Panc1 (cell line): ENCODE measurements at regions not wholly inside any gene's neighbourhood (a gene's known extent, or its start where the extent isn't known, plus 50 kb on each side); places are given as distances from the start of the nearest gene placed in this dataset.

Source experiments
- ATAC-seq: fragments of 200-7000 bp; cut with Tn5 transposase; 2 replicates; pipeline ENCODE4 v1.9.1; 2020; ENCODE audit warnings: mild to moderate bottlenecking, moderate library complexity
- BruUV-seq: library from RNA; stranded (reverse); fragments of 400-500 nt; replicated peaks from 2 replicates; lab custom pipeline; 2021; lab: Mats Ljungman, UMichigan
- CTCF ChIA-PET: fragments of 300-600 bp; sonication (Branson Sonifier 250); formaldehyde crosslinking; loops from one replicate; lab custom pipeline; 2022; ENCODE audit warnings: antibody characterized with exemption; lab: Charles Lee
- POLR2A ChIA-PET: fragments of 300-600 bp; sonication (Branson Sonifier 250); formaldehyde crosslinking; loops from one replicate; lab custom pipeline; 2022; ENCODE audit warnings: antibody characterized with exemption; lab: Charles Lee
- DNase-seq: peaks from one replicate; pipeline ENCODE4 v3.0.0-alpha.2; 2010; ENCODE audit warnings: low read depth, low spot score
- H3K27ac ChIP-seq: 2 replicates; pipeline ENCODE4 v1.5.1; 2011; ENCODE audit warnings: mild to moderate bottlenecking, low read length, inconsistent platforms
- H3K27me3 ChIP-seq: fragments of 200-500 bp; sonication (Bioruptor generic); 2 replicates; pipeline ENCODE4 v1.6.0; 2014; ENCODE audit warnings: low read length, inconsistent platforms; ENCODE audit not compliant: control insufficient read depth, insufficient read depth
- H3K36me3 ChIP-seq: fragments of 200-500 bp; sonication (Bioruptor generic); 2 replicates; pipeline ENCODE4 v1.5.1; 2014; ENCODE audit warnings: inconsistent platforms, mild to moderate bottlenecking, low read length, moderate library complexity; ENCODE audit not compliant: control insufficient read depth, insufficient read depth
- H3K4me1 ChIP-seq: 2 replicates; pipeline ENCODE4 v1.5.1; 2011; ENCODE audit warnings: inconsistent platforms, mild to moderate bottlenecking, low read length, moderate library complexity; ENCODE audit not compliant: control insufficient read depth, insufficient read depth
- H3K4me3 ChIP-seq, 2 experiments: 2 replicates each; pipeline ENCODE4 v1.5.1; 2011 to 2012; ENCODE audit warnings: low read depth in 2 of 2, low read length in 2 of 2, mild to moderate bottlenecking in 2 of 2, inconsistent platforms in 1 of 2, moderate library complexity in 1 of 2
- H3K9me3 ChIP-seq: fragments of 200-500 bp; sonication (Bioruptor generic); 2 replicates; pipeline ENCODE4 v1.5.1; 2014; ENCODE audit warnings: low read depth, mild to moderate bottlenecking, inconsistent platforms, low read length, moderate library complexity; ENCODE audit not compliant: control insufficient read depth, insufficient read depth
- CTCF ChIP-seq: fragments of 450-650 bp; IDR thresholded peaks from 2 replicates; pipeline ENCODE4 v1.5.1; 2017; ENCODE audit warnings: mild to moderate bottlenecking
- POLR2AphosphoS5 ChIP-seq: IDR thresholded peaks from 2 replicates; pipeline ENCODE4 v1.6.1; 2012; ENCODE audit warnings: mild to moderate bottlenecking, low read depth, low read length, moderate library complexity
- SIN3A ChIP-seq: IDR thresholded peaks from 2 replicates; pipeline ENCODE4 v1.6.1; 2012; ENCODE audit warnings: low read depth, mild to moderate bottlenecking, low read length, moderate library complexity, borderline replicate concordance; ENCODE audit not compliant: insufficient read depth
- TCF7L2 ChIP-seq: IDR thresholded peaks from 2 replicates; pipeline ENCODE4 v1.6.1; 2011; ENCODE audit warnings: mild to moderate bottlenecking, low read depth, low read length, inconsistent platforms
- in situ Hi-C: cut with HindIII; loops from 2 replicates; pipeline ENCODE4 v1.10.0; 2016; ENCODE audit warnings: low sequenced_read_pairs, low pct_unique_long_range_greater_than_20kb
- intact Hi-C: fragments of 100-400 bp; cut with micrococcal nuclease; formaldehyde crosslinking; loops from one replicate; pipeline ENCODE4 v1.10.0; 2022; ENCODE audit not compliant: unreplicated experiment
- TF ChIP-seq, protein P1 (sequence below), 2 experiments: IDR thresholded peaks; 2 replicates each; pipeline ENCODE4 v1.6.1; 2011 to 2012; ENCODE audit warnings: low read depth in 2 of 2, control low read depth in 1 of 2, low read length in 1 of 2, mild to moderate bottlenecking in 1 of 2, moderate library complexity in 1 of 2; ENCODE audit not compliant: insufficient read depth in 1 of 2

- POLR2A ChIA-PET, result no interaction called here
Measured at GRCh38 chr7:159238541-159238940, 93.9 kb upstream of the VIPR2 start.

DNA sequence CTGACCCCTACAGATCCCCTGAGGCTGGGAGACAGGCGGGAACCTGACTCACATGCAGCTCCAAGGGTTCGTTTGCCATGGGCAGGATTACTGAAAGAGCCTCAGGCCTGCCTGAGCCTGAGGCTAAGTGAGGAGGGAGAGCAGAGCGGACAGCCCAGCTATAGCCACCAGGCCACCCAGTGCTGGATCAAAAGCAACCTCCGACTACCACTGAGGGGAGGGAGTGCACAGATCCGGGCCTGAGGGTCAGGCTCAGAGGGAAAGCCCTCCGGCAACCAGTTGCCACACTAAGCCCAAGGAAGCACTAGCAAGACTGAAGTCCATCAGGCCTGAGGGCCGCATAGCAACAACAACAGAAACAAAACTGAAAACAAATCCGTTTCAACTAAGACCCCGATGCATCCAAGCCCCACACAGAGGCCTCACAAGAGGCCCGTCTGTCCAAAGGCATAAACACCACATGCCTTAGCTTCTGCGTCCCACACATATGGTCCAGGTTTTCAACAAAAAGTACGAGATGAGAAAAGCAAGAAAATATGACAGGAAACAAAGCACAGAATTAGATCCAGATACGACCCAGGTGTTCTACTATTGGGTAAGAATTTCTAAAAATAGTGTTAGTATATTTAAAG, 92.5 kb upstream of the VIPR2 start:
- BruUV-seq, result no TSS peak
- CTCF ChIA-PET, result no interaction called here
- in situ Hi-C loops, result no loop called here

More at GRCh38 chr7:159238541-159238940, 93.9 kb upstream of the VIPR2 start:
- Histone ChIP-seq H3K9me3 (no peaks in the 10 kb centered on the region), H3K4me1 (no peaks in the 10 kb centered on the region), H3K4me3 (no peak overlapping the region), H3K27ac (no peak overlapping the region), H3K27me3 (no peaks in the 10 kb centered on the region; the same call in 1 of the 2 replicates), H3K36me3 (no peaks in the 10 kb centered on the region)
- in situ Hi-C loops (no loop called here), intact Hi-C loops (no loop called here)
- CTCF ChIA-PET, result no interaction called here
- no peak for ATAC-seq
- BruUV-seq, result no TSS peak
- TF ChIP-seq SIN3A, result no peak
- DNase-seq, result no peak

More for the DNA sequence above, 92.5 kb upstream of the VIPR2 start:
- H3K27ac ChIP-seq, result no peak overlapping the region
- no peaks in the 10 kb centered on the region for H3K9me3 ChIP-seq
- H3K4me3 ChIP-seq, result no peak overlapping the region
- intact Hi-C loops, result no loop called here
- no peak for ATAC-seq
- H3K36me3 ChIP-seq, result no peaks in the 10 kb centered on the region
- POLR2A ChIA-PET, result no interaction called here
- H3K4me1 ChIP-seq, result no peaks in the 10 kb centered on the region
- TF ChIP-seq SIN3A (no peak), POLR2AphosphoS5 (no peak), TCF7L2 (no peak), CTCF (no peak)
- TF ChIP-seq, protein P1, sequence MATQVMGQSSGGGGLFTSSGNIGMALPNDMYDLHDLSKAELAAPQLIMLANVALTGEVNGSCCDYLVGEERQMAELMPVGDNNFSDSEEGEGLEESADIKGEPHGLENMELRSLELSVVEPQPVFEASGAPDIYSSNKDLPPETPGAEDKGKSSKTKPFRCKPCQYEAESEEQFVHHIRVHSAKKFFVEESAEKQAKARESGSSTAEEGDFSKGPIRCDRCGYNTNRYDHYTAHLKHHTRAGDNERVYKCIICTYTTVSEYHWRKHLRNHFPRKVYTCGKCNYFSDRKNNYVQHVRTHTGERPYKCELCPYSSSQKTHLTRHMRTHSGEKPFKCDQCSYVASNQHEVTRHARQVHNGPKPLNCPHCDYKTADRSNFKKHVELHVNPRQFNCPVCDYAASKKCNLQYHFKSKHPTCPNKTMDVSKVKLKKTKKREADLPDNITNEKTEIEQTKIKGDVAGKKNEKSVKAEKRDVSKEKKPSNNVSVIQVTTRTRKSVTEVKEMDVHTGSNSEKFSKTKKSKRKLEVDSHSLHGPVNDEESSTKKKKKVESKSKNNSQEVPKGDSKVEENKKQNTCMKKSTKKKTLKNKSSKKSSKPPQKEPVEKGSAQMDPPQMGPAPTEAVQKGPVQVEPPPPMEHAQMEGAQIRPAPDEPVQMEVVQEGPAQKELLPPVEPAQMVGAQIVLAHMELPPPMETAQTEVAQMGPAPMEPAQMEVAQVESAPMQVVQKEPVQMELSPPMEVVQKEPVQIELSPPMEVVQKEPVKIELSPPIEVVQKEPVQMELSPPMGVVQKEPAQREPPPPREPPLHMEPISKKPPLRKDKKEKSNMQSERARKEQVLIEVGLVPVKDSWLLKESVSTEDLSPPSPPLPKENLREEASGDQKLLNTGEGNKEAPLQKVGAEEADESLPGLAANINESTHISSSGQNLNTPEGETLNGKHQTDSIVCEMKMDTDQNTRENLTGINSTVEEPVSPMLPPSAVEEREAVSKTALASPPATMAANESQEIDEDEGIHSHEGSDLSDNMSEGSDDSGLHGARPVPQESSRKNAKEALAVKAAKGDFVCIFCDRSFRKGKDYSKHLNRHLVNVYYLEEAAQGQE (IDR thresholded peaks at IDR 0.05; ENCODE audit: insufficient read depth in 1 of 2, low read depth in 2 of 2, low read length in 1 of 2), result no peak
- DNase-seq, result no peak
- H3K27me3 ChIP-seq, result no peaks in the 10 kb centered on the region; the same call in 1 of the 2 replicates
